ENCODE measurements at regions not wholly inside any gene's neighbourhood (a gene's known extent, or its start where the extent isn't known, plus 50 kb on each side); places are given as distances from the start of the nearest gene placed in this dataset.

- TF ChIP-seq GABPA (IDR thresholded peaks at IDR 0.05; ENCODE audit: low read depth) (no peak), POLR2AphosphoS5 (IDR thresholded peaks at IDR 0.05; ENCODE audit: low read depth) (no peak), SPI1 (IDR thresholded peaks at IDR 0.05; ENCODE audit: borderline replicate concordance, low read depth) (no peak), CTCF (IDR thresholded peaks at IDR 0.05; ENCODE audit: insufficient read depth, low read length) (no peak)
- TF ChIP-seq, protein P1, sequence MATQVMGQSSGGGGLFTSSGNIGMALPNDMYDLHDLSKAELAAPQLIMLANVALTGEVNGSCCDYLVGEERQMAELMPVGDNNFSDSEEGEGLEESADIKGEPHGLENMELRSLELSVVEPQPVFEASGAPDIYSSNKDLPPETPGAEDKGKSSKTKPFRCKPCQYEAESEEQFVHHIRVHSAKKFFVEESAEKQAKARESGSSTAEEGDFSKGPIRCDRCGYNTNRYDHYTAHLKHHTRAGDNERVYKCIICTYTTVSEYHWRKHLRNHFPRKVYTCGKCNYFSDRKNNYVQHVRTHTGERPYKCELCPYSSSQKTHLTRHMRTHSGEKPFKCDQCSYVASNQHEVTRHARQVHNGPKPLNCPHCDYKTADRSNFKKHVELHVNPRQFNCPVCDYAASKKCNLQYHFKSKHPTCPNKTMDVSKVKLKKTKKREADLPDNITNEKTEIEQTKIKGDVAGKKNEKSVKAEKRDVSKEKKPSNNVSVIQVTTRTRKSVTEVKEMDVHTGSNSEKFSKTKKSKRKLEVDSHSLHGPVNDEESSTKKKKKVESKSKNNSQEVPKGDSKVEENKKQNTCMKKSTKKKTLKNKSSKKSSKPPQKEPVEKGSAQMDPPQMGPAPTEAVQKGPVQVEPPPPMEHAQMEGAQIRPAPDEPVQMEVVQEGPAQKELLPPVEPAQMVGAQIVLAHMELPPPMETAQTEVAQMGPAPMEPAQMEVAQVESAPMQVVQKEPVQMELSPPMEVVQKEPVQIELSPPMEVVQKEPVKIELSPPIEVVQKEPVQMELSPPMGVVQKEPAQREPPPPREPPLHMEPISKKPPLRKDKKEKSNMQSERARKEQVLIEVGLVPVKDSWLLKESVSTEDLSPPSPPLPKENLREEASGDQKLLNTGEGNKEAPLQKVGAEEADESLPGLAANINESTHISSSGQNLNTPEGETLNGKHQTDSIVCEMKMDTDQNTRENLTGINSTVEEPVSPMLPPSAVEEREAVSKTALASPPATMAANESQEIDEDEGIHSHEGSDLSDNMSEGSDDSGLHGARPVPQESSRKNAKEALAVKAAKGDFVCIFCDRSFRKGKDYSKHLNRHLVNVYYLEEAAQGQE (IDR thresholded peaks at IDR 0.05; ENCODE audit: insufficient replicate concordance, low read depth), result no peak
- no peak overlapping the region for H3K4me3 ChIP-seq (replicated peaks; ENCODE audit: insufficient read depth, low read length)
- H3K27ac ChIP-seq (replicated peaks), result no peak overlapping the region
- no peak for DNase-seq (ENCODE audit: low read depth in 1 of 2, low spot score in 1 of 2)
- no peaks in the 10 kb centered on the region for H3K27me3 ChIP-seq (ENCODE audit: insufficient read depth, poor library complexity, severe bottlenecking)
These were observed 335.2 kb upstream of the KCND2 start for GRCh38 chr7:119937745-119938144.

DNA sequence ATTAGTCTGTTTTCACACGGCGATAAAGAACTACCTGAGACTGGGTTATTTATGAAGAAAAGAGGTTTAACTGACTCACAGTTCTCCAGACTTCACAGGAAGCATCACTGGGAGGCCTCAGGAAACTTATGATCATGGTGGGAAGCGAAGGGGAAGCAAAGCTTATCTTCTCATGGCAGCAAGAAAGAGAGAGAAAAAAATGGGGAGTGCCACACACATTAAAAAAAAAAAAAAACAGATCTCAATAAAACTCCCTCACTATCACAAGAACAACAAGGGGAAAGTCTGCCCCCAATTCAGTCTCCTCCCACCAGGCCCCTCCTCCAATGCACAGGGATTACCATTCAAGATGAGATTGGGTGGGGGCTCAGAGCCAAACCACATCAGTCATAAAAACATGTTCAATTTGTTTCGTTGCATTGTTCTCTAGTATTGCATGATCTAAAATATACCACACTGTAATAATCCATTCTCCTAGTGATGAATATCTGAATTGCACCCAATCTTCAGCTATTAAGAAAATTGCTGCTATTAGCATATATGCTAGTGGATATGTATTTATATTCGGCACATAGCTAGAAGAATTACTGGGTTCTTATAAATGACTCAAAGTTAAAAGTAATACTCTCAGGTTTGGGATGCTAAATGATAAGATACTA lies 328.9 kb upstream of the KCND2 start:
- TF ChIP-seq POLR2AphosphoS5 (IDR thresholded peaks at IDR 0.05; ENCODE audit: low read depth) (no peak), GABPA (IDR thresholded peaks at IDR 0.05; ENCODE audit: low read depth) (no peak), CTCF (IDR thresholded peaks at IDR 0.05; ENCODE audit: insufficient read depth, low read length) (no peak), SPI1 (IDR thresholded peaks at IDR 0.05; ENCODE audit: borderline replicate concordance, low read depth) (no peak)
- TF ChIP-seq, protein P1 (IDR thresholded peaks at IDR 0.05; ENCODE audit: insufficient replicate concordance, low read depth), result no peak
- H3K27me3 ChIP-seq (ENCODE audit: insufficient read depth, poor library complexity, severe bottlenecking), result no peaks in the 10 kb centered on the region

DNA sequence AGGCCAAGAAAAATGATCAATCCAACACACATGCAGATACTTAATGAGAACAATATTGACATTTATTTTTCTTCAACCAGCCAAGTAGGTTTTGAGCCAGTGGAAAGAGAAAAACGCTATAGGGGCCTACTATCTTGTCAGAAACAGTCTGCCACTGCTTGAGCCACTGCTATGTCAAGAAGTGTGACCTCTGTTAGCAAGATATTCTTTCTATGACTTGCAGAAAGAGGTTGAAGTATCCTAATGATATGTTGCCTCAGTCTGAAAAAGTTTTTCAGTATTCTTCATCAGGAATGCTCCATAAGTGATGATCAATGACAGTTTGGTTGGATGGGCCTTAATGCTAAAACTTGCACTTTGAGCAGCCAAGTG lies 328.4 kb upstream of the KCND2 start:
- no peak overlapping the region for H3K4me3 ChIP-seq (replicated peaks; ENCODE audit: insufficient read depth, low read length)
- DNase-seq (ENCODE audit: low read depth in 1 of 2, low spot score in 1 of 2), result no peak
- H3K27me3 ChIP-seq (ENCODE audit: insufficient read depth, poor library complexity, severe bottlenecking), result no peaks in the 10 kb centered on the region
- H3K27ac ChIP-seq (replicated peaks), result no peak overlapping the region
- TF ChIP-seq CTCF (IDR thresholded peaks at IDR 0.05; ENCODE audit: insufficient read depth, low read length), result no peak
- TF ChIP-seq GABPA (IDR thresholded peaks at IDR 0.05; ENCODE audit: low read depth), result no peak
- no peak for TF ChIP-seq SPI1 (IDR thresholded peaks at IDR 0.05; ENCODE audit: borderline replicate concordance, low read depth)

More for the DNA sequence above, 328.9 kb upstream of the KCND2 start:
- H3K27ac ChIP-seq (replicated peaks), result no peak overlapping the region
- H3K4me3 ChIP-seq (replicated peaks; ENCODE audit: insufficient read depth, low read length), result no peak overlapping the region
- no peak for DNase-seq (ENCODE audit: low read depth in 1 of 2, low spot score in 1 of 2)

DNA sequence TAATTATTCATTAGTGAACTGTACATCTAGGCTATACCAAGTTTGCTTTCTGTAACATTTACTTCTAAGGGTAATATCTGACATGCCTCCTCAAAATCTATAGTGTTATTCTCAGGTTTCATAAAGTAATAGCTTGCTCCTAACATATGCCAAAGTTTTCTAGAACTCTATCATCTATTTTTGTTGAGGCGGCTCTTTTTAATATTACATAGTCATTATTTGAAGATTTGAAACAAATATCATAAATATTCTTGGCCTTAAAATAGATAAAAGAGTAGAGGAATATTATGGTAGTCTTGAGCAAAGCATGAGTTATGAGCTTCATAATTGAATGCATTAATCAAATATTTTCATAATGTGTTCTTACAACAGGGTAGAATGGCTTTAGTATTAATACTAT lies 327.2 kb upstream of the KCND2 start:
- no peaks in the 10 kb centered on the region for H3K27me3 ChIP-seq (ENCODE audit: insufficient read depth, poor library complexity, severe bottlenecking)
- no peak for TF ChIP-seq SPI1 (IDR thresholded peaks at IDR 0.05; ENCODE audit: borderline replicate concordance, low read depth)
- TF ChIP-seq, protein P1 (IDR thresholded peaks at IDR 0.05; ENCODE audit: insufficient replicate concordance, low read depth), result no peak
- TF ChIP-seq GABPA (IDR thresholded peaks at IDR 0.05; ENCODE audit: low read depth), result no peak
- TF ChIP-seq CTCF (IDR thresholded peaks at IDR 0.05; ENCODE audit: insufficient read depth, low read length), result no peak
- TF ChIP-seq POLR2AphosphoS5 (IDR thresholded peaks at IDR 0.05; ENCODE audit: low read depth), result no peak
- H3K27ac ChIP-seq (replicated peaks), result no peak overlapping the region
- DNase-seq (ENCODE audit: low read depth in 1 of 2, low spot score in 1 of 2), result no peak
- H3K4me3 ChIP-seq (replicated peaks; ENCODE audit: insufficient read depth, low read length), result no peak overlapping the region
